Stimulated activated CD4-positive, alpha-beta T cell treated with anti-CD3 and anti-CD28 coated beads, Interleukin-12 subunit alpha, Interleukin-12 subunit beta, amount 100 ng/mL, for 4 hours (primary cell): ENCODE measurements at regions not wholly inside any gene's neighbourhood (a gene's known extent, or its start where the extent isn't known, plus 50 kb on each side); places are given as distances from the start of the nearest gene placed in this dataset.

Source experiments
- DNase-seq: peaks from one replicate; pipeline ENCODE4 v3.0.0-alpha.2; 2020

DNA sequence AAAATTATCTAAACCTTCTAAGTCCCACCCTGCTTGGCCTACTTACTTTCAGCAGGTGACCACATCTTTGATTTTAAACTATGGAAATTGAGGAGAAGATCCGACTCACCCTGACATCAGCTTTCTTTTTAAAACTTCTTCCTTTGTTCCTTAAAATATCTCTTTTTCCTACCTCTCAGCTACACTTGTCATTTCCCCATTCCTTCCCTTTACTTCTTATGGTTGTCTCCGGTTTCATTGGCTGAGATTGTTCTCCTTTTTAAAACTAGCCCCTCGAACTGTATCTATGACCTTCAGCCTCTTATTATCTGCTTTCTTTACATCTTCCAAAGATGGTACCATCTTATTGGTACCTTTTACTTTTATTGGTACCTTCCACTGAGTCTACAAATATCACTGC lies 87.8 kb upstream of the NRIP1 start:
- DNase-seq: no peak

GRCh38 chr21:15159382-15160020 lies 94.7 kb upstream of the NRIP1 start:
- no peak for DNase-seq

DNA sequence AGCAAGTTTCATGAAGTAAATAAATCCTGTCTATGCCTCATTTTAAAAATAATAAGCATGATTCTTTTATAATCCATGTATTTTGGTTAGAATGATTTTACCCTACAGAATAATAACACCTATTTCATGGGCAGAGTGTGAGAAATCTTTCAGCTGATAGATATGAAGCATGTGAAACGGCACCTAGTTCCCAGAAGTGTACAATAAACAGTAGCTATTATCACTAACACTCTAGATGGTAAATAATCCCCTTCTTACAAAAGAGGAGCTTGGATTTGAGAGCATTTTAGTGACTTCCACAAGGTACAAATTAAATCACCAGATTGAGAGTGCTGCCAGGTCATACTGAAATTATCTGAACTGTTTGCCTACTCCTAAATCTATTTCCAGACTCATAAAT lies 95.3 kb upstream of the NRIP1 start:
- no peak for DNase-seq

DNA sequence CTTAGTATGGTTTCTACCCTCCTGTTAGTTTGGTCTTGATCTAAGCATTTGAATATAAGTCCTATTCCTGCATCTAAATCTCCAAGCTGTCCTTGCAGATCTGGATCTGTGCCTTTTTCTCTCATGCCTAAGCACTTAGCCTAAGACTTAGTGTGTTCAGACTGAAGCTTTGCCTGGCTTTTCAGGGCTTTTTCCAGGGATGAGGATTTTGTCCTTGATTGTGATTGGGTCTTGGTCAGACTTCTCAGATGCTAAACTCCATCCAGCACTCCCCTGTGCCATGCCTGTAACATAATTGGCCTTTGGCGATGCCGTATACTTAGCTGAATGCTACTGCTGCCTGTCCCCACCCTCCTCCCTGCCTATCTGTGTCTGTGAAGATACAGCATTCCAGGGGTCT lies 98.1 kb upstream of the NRIP1 start:
- no peak for DNase-seq

DNA sequence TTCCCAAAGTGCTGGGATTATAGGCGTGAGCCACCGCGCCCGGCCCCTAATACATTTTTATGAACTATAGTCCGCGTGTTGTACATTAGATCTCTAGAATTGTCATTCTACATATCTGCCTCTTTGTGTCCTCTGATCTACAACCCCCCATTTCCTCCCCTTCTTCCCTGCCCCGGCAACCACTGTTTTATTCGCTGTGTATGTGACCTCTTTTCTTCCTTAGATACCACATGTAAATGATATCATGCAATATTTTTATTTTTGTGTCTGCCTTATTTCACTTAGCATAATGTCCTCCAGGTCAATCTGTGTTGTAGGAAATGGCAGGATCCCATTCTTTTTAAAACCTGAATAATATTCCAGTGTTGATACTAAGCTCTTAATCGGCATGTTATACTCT lies 99.5 kb upstream of the NRIP1 start:
- DNase-seq: no peak

GRCh38 chr21:15164678-15165303 lies 100.0 kb upstream of the NRIP1 start:
- no peak for DNase-seq

DNA sequence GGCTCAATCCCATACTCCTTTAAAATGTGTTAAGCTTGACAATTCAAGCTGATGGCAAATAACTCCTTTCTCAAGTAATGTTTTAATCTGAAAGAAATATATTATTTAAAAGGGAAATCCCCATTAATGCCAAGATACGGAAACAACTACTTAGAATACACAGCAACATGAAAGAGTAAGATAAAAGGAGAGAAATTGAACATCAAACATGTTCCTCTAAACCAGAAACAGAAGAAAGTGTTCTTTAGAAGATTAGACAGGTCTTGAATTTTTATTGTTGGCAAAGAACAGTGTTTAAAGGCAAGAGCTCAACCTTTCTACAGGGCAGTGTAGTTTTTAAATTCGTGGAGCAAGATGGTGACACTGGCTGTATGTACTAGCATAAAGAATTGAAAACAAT lies 105.8 kb upstream of the NRIP1 start:
- DNase-seq: no peak

- no peak for DNase-seq
Observed at GRCh38 chr21:15171546-15171945, 106.7 kb upstream of the NRIP1 start.

DNA sequence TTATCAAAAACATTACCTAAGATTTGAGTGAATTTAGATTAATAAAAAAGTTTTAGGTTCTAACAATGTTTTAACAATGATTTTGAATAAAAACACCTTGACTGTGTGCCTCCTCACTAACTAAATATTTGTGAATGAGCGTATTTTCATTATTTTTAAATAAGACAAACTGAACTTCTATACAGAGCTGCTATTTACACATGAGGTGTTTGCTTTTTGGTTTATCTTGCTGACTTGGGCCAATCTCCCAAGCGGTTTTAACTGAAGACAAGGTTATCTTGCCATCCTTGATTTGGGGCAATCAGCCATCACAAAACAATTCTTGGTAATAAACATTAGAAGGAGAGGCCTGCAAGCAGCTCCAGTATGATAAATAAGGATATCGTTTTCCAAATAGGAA lies 108.2 kb upstream of the NRIP1 start:
- DNase-seq: no peak

DNA sequence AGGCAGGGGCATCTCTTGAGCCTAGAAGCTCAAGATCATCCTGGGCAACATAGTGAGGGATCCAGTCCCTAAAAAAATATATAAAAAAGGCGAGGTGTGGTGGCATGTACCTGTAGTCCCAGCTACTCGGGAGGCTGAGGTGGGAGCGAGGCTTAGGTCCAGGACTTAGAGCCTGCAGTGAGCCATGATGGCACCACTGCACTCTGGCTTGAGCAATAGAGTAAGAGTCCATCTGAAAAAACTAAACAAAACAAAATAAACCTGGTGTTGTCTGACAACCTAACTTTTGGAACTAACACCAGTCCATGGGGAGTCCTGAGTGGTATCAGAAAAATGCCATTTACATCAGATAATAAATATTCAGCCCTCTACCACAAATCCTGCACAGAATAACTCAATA lies 110.1 kb upstream of the NRIP1 start:
- no peak for DNase-seq

GRCh38 chr21:15182731-15183130 lies 117.9 kb upstream of the NRIP1 start:
- no peak for DNase-seq

DNA sequence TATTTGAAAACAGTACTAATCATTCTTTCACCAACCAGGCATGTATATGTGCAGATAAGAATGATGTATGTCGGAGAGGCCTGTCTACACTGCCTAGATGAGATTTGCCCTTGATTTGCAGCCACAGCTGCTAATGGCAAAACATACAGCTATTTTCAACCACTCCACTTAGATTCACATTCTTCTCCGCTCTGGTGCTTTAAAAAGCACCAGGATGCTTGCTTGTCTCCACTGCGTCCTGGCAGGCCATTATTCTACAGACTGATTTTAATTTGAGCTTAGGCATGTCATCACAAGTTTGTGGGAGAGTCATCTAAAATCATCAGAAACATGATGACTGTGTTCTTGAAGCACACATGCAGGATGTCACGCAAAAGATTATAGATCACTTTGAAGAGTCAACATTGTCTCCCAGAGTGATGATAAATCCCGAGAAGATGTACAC lies 119.0 kb upstream of the NRIP1 start:
- no peak for DNase-seq

DNA sequence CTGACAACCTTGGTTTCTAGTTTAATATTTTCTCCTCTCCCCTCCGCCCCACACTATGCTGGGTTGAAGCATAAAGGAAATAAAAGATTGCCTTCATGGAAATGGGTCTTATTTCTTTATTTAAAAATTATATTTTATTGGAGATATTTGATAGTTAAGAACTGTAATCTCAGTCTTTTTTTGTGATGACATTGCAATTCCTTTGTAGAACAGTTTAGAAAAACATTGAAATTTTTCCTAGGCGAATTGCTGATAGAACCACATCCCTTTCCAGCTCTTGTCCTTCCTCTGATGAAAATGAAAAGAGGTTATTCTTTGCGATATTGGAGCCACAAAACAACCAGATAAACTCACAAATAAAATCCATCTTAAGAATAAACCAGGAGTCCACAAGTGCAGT lies 125.6 kb upstream of the NRIP1 start:
- DNase-seq: no peak

GRCh38 chr21:15190837-15191236 lies 126.0 kb upstream of the NRIP1 start:
- no peak for DNase-seq

- DNase-seq: no peak
Observed at GRCh38 chr21:15191342-15191741, 126.5 kb upstream of the NRIP1 start.

DNA sequence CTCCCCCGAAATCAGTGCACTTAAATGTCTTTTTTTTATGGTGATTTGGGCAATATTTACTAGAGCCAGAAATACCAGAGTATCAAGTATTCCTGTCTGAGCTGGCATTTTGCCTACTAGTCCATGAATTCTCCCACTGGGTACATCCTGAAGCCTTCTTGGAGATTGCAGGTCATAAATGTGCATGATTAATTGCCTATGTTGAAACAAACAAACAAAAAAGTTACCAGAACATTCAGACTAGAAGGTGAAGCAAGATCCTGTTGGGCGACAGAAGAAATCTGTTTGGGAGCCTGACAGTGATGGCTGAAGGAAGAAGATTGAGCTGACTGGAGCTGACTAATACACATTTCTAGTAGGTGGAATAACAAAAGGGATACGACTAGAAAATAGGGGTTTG lies 127.4 kb upstream of the NRIP1 start:
- DNase-seq: no peak

DNA sequence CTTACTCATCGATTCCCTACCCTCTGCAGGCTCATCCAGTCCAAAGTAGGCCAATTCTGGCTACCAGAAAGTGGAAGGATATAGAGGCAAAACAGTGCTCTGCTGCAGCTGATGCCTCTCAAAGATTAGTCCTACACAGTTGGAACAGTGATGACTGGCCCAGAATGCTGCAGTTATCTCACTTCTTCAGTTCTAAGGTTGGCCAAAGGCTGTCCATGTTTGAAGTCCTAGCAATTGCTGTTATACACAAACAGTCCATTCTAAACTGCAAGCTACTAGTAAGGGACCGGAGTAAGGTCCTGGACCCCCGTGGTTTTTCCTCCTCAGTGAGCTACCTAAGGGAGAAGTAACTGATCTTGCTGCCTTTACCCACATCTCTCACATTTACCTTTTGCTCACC lies 129.1 kb upstream of the NRIP1 start:
- no peak for DNase-seq

DNA sequence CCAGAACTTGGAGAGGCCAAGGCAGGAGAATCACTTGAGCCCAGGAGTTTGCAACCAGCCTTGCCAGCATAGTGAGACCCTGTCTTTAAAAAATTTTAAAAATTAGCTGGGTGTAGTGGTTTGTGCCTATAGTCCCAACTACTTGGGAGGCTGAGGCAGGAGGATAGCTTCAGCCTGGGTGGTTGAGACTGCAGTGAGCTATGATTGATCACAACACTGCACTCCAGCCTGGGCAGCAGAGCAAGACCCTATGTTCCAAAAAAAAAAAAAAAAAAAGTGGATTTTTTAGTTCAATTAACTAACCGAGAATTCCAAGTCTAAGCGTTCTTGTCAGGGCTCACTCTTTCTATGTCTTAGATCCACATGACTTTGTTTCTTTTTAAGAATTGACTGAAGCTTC lies 130.3 kb upstream of the NRIP1 start:
- no peak for DNase-seq

GRCh38 chr21:15195768-15196167 lies 131.0 kb upstream of the NRIP1 start:
- no peak for DNase-seq

DNA sequence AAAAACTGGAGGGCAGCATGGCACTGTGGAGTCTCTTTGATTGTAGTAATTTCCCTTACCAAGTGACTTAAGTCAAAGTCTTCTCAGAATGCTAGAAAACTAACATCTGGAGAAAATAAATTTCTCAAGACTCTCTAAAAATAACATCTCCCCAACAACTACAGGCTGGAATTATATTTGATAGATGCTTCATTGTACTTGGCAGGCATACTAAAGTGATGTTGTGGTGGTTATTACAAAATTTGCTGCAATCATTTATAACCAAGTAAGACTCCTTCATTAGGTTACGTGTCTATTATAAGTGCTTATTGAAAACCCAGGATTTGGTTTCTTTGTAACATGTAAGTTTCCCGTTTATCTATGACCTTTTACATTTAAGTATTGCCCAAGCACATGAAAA lies 132.9 kb upstream of the NRIP1 start:
- DNase-seq: no peak

- DNase-seq: no peak
Observed at GRCh38 chr21:15199414-15200383, 134.9 kb upstream of the NRIP1 start.

- no peak for DNase-seq
Observed at GRCh38 chr21:15203740-15204139, 138.9 kb upstream of the NRIP1 start.

DNA sequence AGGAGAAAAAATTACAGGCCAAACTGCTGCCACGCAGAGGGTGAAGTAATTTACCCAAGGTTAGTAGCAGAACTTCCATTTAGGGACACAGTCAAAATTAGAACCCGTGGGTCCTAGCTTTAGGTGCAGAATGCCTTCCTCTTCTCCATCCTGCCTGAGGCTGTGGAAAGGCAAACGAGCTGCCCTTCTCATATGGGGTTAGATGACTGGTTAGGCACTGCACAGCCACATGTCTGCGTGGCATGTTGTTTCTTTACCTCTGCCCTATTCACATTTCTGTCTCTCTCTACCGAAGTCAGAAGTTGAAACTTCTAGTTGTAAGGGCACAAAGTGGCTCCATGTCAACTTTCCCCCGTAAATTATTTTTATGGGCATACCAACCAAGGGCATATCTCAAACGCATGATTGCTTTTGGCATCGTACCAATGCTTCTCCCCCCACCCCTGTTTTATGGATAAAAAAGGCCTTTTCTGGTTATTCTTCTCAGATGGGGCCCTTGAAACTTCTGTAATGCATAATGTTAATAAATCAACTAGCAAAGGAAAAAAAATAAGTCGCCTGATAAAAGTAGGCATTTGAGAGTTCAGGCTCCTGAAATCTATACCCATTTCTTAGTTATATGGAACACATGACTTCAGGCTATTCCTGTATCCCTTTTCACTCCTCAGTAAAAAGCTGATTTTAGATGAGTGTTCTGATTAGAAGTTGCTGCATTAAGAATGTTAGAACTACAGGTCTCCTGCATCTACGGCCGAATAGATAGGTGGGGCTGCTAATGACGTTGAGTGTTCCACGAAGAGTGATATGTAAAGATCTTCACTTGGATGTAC lies 139.6 kb upstream of the NRIP1 start:
- DNase-seq: no peak
